ENCODE measurements at regions not wholly inside any gene's neighbourhood (a gene's known extent, or its start where the extent isn't known, plus 50 kb on each side); places are given as distances from the start of the nearest gene placed in this dataset.

- Histone ChIP-seq H3K27me3 (ENCODE audit: control insufficient read depth, insufficient read depth, low read length) (no peaks in the 10 kb centered on the region), H3K4me3 (ENCODE audit: insufficient read depth, low read depth, low read length) (no peak overlapping the region), H3K36me3 (replicated peaks; ENCODE audit: control insufficient read depth, insufficient read depth, low read length) (no peaks in the 10 kb centered on the region)
- no peak for DNase-seq
Observed at GRCh38 chr15:77774350-77774749, 141.6 kb upstream of the LINGO1 start.

GRCh38 chr15:77773903-77774302, 141.2 kb upstream of the LINGO1 start:
- Histone ChIP-seq H3K4me3 (ENCODE audit: insufficient read depth, low read depth, low read length) (no peak overlapping the region), H3K27me3 (ENCODE audit: control insufficient read depth, insufficient read depth, low read length) (no peaks in the 10 kb centered on the region), H3K36me3 (replicated peaks; ENCODE audit: control insufficient read depth, insufficient read depth, low read length) (no peaks in the 10 kb centered on the region)
- DNase-seq = peak; percentile 54

GRCh38 chr15:77772641-77773402, 140.1 kb upstream of the LINGO1 start:
- no peaks in the 10 kb centered on the region for H3K27me3 ChIP-seq (ENCODE audit: control insufficient read depth, insufficient read depth, low read length)
- no peaks in the 10 kb centered on the region for H3K36me3 ChIP-seq (replicated peaks; ENCODE audit: control insufficient read depth, insufficient read depth, low read length)
- H3K4me3 ChIP-seq (ENCODE audit: insufficient read depth, low read depth, low read length) = no peak overlapping the region
- DNase-seq = no peak

- DNase-seq = no peak
- H3K36me3 ChIP-seq (replicated peaks; ENCODE audit: control insufficient read depth, insufficient read depth, low read length) = no peaks in the 10 kb centered on the region
- H3K27me3 ChIP-seq (ENCODE audit: control insufficient read depth, insufficient read depth, low read length) = no peaks in the 10 kb centered on the region
- no peak overlapping the region for H3K4me3 ChIP-seq (ENCODE audit: insufficient read depth, low read depth, low read length)
Observed at GRCh38 chr15:77771616-77772015, 138.9 kb upstream of the LINGO1 start.

GRCh38 chr15:77769700-77770099, 137.0 kb upstream of the LINGO1 start:
- Histone ChIP-seq H3K36me3 (replicated peaks; ENCODE audit: control insufficient read depth, insufficient read depth, low read length) (no peaks in the 10 kb centered on the region), H3K27me3 (ENCODE audit: control insufficient read depth, insufficient read depth, low read length) (no peaks in the 10 kb centered on the region), H3K4me3 (ENCODE audit: insufficient read depth, low read depth, low read length) (no peak overlapping the region)
- DNase-seq = peak; percentile 39

- Histone ChIP-seq H3K36me3 (replicated peaks; ENCODE audit: control insufficient read depth, insufficient read depth, low read length) (no peaks in the 10 kb centered on the region), H3K4me3 (ENCODE audit: insufficient read depth, low read depth, low read length) (no peak overlapping the region), H3K27me3 (ENCODE audit: control insufficient read depth, insufficient read depth, low read length) (no peaks in the 10 kb centered on the region)
- DNase-seq = no peak
Observed at GRCh38 chr15:77768521-77769078, 135.9 kb upstream of the LINGO1 start.

GRCh38 chr15:77768107-77768506, 135.4 kb upstream of the LINGO1 start:
- no peaks in the 10 kb centered on the region for H3K27me3 ChIP-seq (ENCODE audit: control insufficient read depth, insufficient read depth, low read length)
- no peak overlapping the region for H3K4me3 ChIP-seq (ENCODE audit: insufficient read depth, low read depth, low read length)
- DNase-seq = peak; percentile 87
- H3K36me3 ChIP-seq (replicated peaks; ENCODE audit: control insufficient read depth, insufficient read depth, low read length) = no peaks in the 10 kb centered on the region

- Histone ChIP-seq H3K4me3 (ENCODE audit: insufficient read depth, low read depth, low read length) (no peak overlapping the region), H3K27me3 (ENCODE audit: control insufficient read depth, insufficient read depth, low read length) (no peaks in the 10 kb centered on the region), H3K36me3 (replicated peaks; ENCODE audit: control insufficient read depth, insufficient read depth, low read length) (no peaks in the 10 kb centered on the region)
- DNase-seq = no peak
Observed at GRCh38 chr15:77764095-77764494, 131.4 kb upstream of the LINGO1 start.

GRCh38 chr15:77762747-77763355, 130.1 kb upstream of the LINGO1 start:
- H3K27me3 ChIP-seq (ENCODE audit: control insufficient read depth, insufficient read depth, low read length) = no peaks in the 10 kb centered on the region
- DNase-seq = no peak
- no peak overlapping the region for H3K4me3 ChIP-seq (ENCODE audit: insufficient read depth, low read depth, low read length)
- H3K36me3 ChIP-seq (replicated peaks; ENCODE audit: control insufficient read depth, insufficient read depth, low read length) = no peaks in the 10 kb centered on the region

GRCh38 chr15:77759896-77760592, 127.3 kb upstream of the LINGO1 start:
- no peak overlapping the region for H3K4me3 ChIP-seq (ENCODE audit: insufficient read depth, low read depth, low read length)
- H3K27me3 ChIP-seq (ENCODE audit: control insufficient read depth, insufficient read depth, low read length) = no peaks in the 10 kb centered on the region
- peak; percentile 38 for DNase-seq
- no peaks in the 10 kb centered on the region for H3K36me3 ChIP-seq (replicated peaks; ENCODE audit: control insufficient read depth, insufficient read depth, low read length)

GRCh38 chr15:77753939-77754338, 121.2 kb upstream of the LINGO1 start:
- H3K4me3 ChIP-seq (ENCODE audit: insufficient read depth, low read depth, low read length) = no peak overlapping the region
- no peak for DNase-seq
- no peaks in the 10 kb centered on the region for H3K36me3 ChIP-seq (replicated peaks; ENCODE audit: control insufficient read depth, insufficient read depth, low read length)
- H3K27me3 ChIP-seq (ENCODE audit: control insufficient read depth, insufficient read depth, low read length) = peaks cover 7% of the 10 kb centered on the region

GRCh38 chr15:77753281-77753873, 120.7 kb upstream of the LINGO1 start:
- no peaks in the 10 kb centered on the region for H3K36me3 ChIP-seq (replicated peaks; ENCODE audit: control insufficient read depth, insufficient read depth, low read length)
- H3K4me3 ChIP-seq (ENCODE audit: insufficient read depth, low read depth, low read length) = no peak overlapping the region
- peaks cover 7% of the 10 kb centered on the region for H3K27me3 ChIP-seq (ENCODE audit: control insufficient read depth, insufficient read depth, low read length)
- DNase-seq = peak; percentile 91

- Histone ChIP-seq H3K4me3 (ENCODE audit: insufficient read depth, low read depth, low read length) (no peak overlapping the region), H3K27me3 (ENCODE audit: control insufficient read depth, insufficient read depth, low read length) (peaks cover 7% of the 10 kb centered on the region), H3K36me3 (replicated peaks; ENCODE audit: control insufficient read depth, insufficient read depth, low read length) (no peaks in the 10 kb centered on the region)
- peak; percentile 54 for DNase-seq
Observed at GRCh38 chr15:77749998-77750540, 117.4 kb upstream of the LINGO1 start.

GRCh38 chr15:77749236-77749997, 116.7 kb upstream of the LINGO1 start:
- peak; percentile 89 for DNase-seq
- Histone ChIP-seq H3K27me3 (ENCODE audit: control insufficient read depth, insufficient read depth, low read length) (peaks cover 7% of the 10 kb centered on the region), H3K36me3 (replicated peaks; ENCODE audit: control insufficient read depth, insufficient read depth, low read length) (no peaks in the 10 kb centered on the region), H3K4me3 (ENCODE audit: insufficient read depth, low read depth, low read length) (no peak overlapping the region)
